A549 (cell line): ENCODE measurements at regions not wholly inside any gene's neighbourhood (a gene's known extent, or its start where the extent isn't known, plus 50 kb on each side); places are given as distances from the start of the nearest gene placed in this dataset.

Experiments
- ATAC-seq, 2 experiments: fragments of 200-7000 bp in 1 of 2; fragments of >200 bp in 1 of 2; cut with Nextera tagmentation in 1 of 2; cut with Tn5 transposase in 1 of 2; 3 replicates each; pipeline versions ENCODE4 v1.8.0 to v1.9.1; 2018 to 2020; ENCODE audit warnings: mild to moderate bottlenecking in 1 of 2, moderate library complexity in 1 of 2
- CTCF ChIA-PET: fragments of 300-600 bp; sonication (Branson Sonifier 250); formaldehyde crosslinking; extraction: SDS; loops from one replicate; lab custom pipeline; 2021; ENCODE audit warnings: antibody characterized with exemption, inconsistent platforms; lab: Yijun Ruan, JAX
- POLR2A ChIA-PET: fragments of 350-600 bp; formaldehyde crosslinking; extraction: SDS; loops from one replicate; lab custom pipeline; 2021; ENCODE audit warnings: antibody characterized with exemption, inconsistent platforms; lab: Yijun Ruan, JAX
- DNase-seq, 2 experiments: peaks; one replicate each; pipeline versions ENCODE4 v3.0.0 to v3.0.0-alpha.2; 2011 to 2016; ENCODE audit warnings: low read depth in 1 of 2, low spot score in 1 of 2
- FAIRE-seq: peaks from 2 replicates; lab custom pipeline; 2011; peaks lifted over from hg19 to GRCh38; lab: Jason Lieb, UNC
- H3K27ac ChIP-seq, 2 experiments: fragments of >200 bp; sonication (Bioruptor Twin); formaldehyde crosslinking; 3 replicates each; pipeline ENCODE4 v1.5.1; 2016 to 2017
- H3K4me1 ChIP-seq: fragments of >200 bp; sonication (Bioruptor Twin); formaldehyde crosslinking; 3 replicates; pipeline ENCODE4 v1.6.1; 2016
- H3K4me2 ChIP-seq: fragments of >200 bp; sonication (Bioruptor Twin); formaldehyde crosslinking; 3 replicates; pipeline ENCODE4 v1.6.1; 2016
- H3K4me3 ChIP-seq: fragments of >200 bp; sonication (Bioruptor Twin); formaldehyde crosslinking; 3 replicates; pipeline ENCODE4 v1.5.1; 2016
- H3K9me3 ChIP-seq: fragments of >200 bp; sonication (Bioruptor Twin); formaldehyde crosslinking; 3 replicates; pipeline ENCODE4 v1.6.1; 2016
- BCL3 ChIP-seq: fragments of >200 bp; sonication (Bioruptor Twin); formaldehyde crosslinking; IDR thresholded peaks from 3 replicates; pipeline ENCODE4 v1.6.1; 2016
- CHD4 ChIP-seq: fragments of 200-600 bp; sonication (generic); IDR thresholded peaks from 2 replicates; pipeline ENCODE4 v1.6.1; 2016; ENCODE audit warnings: antibody characterized with exemption, mild to moderate bottlenecking, borderline replicate concordance
- EHMT2 ChIP-seq: fragments of 200-600 bp; sonication (generic); IDR thresholded peaks from 2 replicates; pipeline ENCODE4 v1.6.1; 2016; ENCODE audit warnings: antibody characterized with exemption, low read depth, mild to moderate bottlenecking, moderate library complexity
- FOSB ChIP-seq: fragments of 250-450 bp; sonication (Bioruptor Pico); IDR thresholded peaks from 2 replicates; pipeline ENCODE4 v1.5.0; 2020; ENCODE audit warnings: mild to moderate bottlenecking, moderate library complexity
- HMGXB4 ChIP-seq: fragments of 250-450 bp; sonication (Bioruptor Pico); IDR thresholded peaks from 2 replicates; pipeline ENCODE4 v1.5.0; 2021; ENCODE audit warnings: mild to moderate bottlenecking, moderate library complexity, borderline replicate concordance
- HOXA7 ChIP-seq: fragments of 250-450 bp; sonication (Bioruptor Pico); IDR thresholded peaks from 2 replicates; pipeline ENCODE4 v1.5.0; 2020; ENCODE audit warnings: mild to moderate bottlenecking, moderate library complexity
- JUNB ChIP-seq: fragments of >200 bp; sonication (Bioruptor Twin); formaldehyde crosslinking; IDR thresholded peaks from 2 replicates; pipeline ENCODE4 v1.6.1; 2016
- KDM5A ChIP-seq: fragments of 200-600 bp; sonication (generic); IDR thresholded peaks from 2 replicates; pipeline ENCODE4 v1.6.1; 2016; ENCODE audit warnings: antibody characterized with exemption, mild to moderate bottlenecking
- NPAS2 ChIP-seq: fragments of 250-450 bp; sonication (Bioruptor Pico); IDR thresholded peaks from 2 replicates; pipeline ENCODE4 v1.8.0; 2022; ENCODE audit warnings: mild to moderate bottlenecking, moderate library complexity, borderline replicate concordance
- NR3C1 ChIP-seq: fragments of >200 bp; sonication (Bioruptor Twin); formaldehyde crosslinking; IDR thresholded peaks from 3 replicates; pipeline ENCODE4 v1.6.1; 2017
- POLR2AphosphoS2 ChIP-seq: conservative IDR thresholded peaks from 2 replicates; pipeline ENCODE4 v1.6.1; 2012; ENCODE audit warnings: low read length, improper control_type of control experiment, inconsistent platforms
- REST ChIP-seq: fragments of 200-600 bp; sonication (generic); IDR thresholded peaks from 2 replicates; pipeline ENCODE4 v1.6.1; 2016; ENCODE audit warnings: antibody characterized with exemption, mild to moderate bottlenecking, moderate library complexity
- RNF2 ChIP-seq: fragments of 200-600 bp; sonication (generic); IDR thresholded peaks from 2 replicates; pipeline ENCODE4 v1.6.1; 2016; ENCODE audit warnings: low read depth, mild to moderate bottlenecking, antibody characterized with exemption, moderate library complexity, borderline replicate concordance
- SMC3 ChIP-seq: fragments of >200 bp; sonication (Bioruptor Twin); formaldehyde crosslinking; IDR thresholded peaks from 3 replicates; pipeline ENCODE4 v1.6.1; 2018; ENCODE audit warnings: inconsistent platforms
- ZNF302 ChIP-seq: fragments of 250-450 bp; sonication (Bioruptor Pico); IDR thresholded peaks from 2 replicates; pipeline ENCODE4 v1.9.0; 2021; ENCODE audit warnings: inconsistent platforms, mild to moderate bottlenecking, moderate library complexity
- ZSCAN20 ChIP-seq: fragments of 250-450 bp; sonication (Bioruptor Pico); IDR thresholded peaks from 2 replicates; pipeline ENCODE4 v1.8.0; 2022; ENCODE audit warnings: mild to moderate bottlenecking, moderate library complexity
- WGBS: methylation state at CpG from one replicate; pipeline ENCODE4 v1.1.6; 2017; ENCODE audit errors: missing lambda C conversion rate; 5-methylcytosine and 5-hydroxymethylcytosine counted together
- TF ChIP-seq, protein P1 (sequence below): IDR thresholded peaks from 2 replicates; pipeline ENCODE4 v1.6.1; 2012
- TF ChIP-seq, protein P2 (sequence below): IDR thresholded peaks from 2 replicates; pipeline ENCODE4 v1.6.1; 2012

GRCh38 chr18:43663159-43663558 lies 385.9 kb upstream of the SYT4 start:
- no peak for ATAC-seq
- no peak overlapping the region for H3K4me2 ChIP-seq
- no peaks in the 10 kb centered on the region for H3K9me3 ChIP-seq
- H3K4me3 ChIP-seq, result no peak overlapping the region
- ChIA-PET CTCF (no interaction called here), POLR2A (no interaction called here)
- H3K27ac ChIP-seq, result no peak overlapping the region
- DNase-seq, result no peak
- no peak for FAIRE-seq
- WGBS, result 3% methylated on average over 1 of the region's 1 CpG
- H3K4me1 ChIP-seq, result no peaks in the 10 kb centered on the region
- TF ChIP-seq KDM5A (no peak), ZNF302 (CRISPR knock-in tag) (no peak)
- TF ChIP-seq, protein P1, sequence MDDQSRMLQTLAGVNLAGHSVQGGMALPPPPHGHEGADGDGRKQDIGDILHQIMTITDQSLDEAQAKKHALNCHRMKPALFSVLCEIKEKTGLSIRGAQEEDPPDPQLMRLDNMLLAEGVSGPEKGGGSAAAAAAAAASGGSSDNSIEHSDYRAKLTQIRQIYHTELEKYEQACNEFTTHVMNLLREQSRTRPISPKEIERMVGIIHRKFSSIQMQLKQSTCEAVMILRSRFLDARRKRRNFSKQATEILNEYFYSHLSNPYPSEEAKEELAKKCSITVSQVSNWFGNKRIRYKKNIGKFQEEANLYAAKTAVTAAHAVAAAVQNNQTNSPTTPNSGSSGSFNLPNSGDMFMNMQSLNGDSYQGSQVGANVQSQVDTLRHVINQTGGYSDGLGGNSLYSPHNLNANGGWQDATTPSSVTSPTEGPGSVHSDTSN, result no peak
- TF ChIP-seq, all 56 proteins: peak for 0

- no peak for DNase-seq
- POLR2A ChIA-PET, result no interaction called here
- no peak for ATAC-seq
- Histone ChIP-seq H3K4me3 (no peak overlapping the region), H3K27ac (no peak overlapping the region), H3K9me3 (no peaks in the 10 kb centered on the region), H3K4me1 (no peaks in the 10 kb centered on the region), H3K4me2 (no peak overlapping the region)
- FAIRE-seq, result no peak
- no peak for TF ChIP-seq HMGXB4 (CRISPR knock-in tag)
- TF ChIP-seq HOXA7 (CRISPR knock-in tag), result no peak
- no peak for TF ChIP-seq ZSCAN20
- CTCF ChIA-PET, result no interaction called here
- 25% methylated on average over 3 of the region's 3 CpGs for WGBS
These were observed 387.3 kb upstream of the SYT4 start for GRCh38 chr18:43664487-43665008.

DNA sequence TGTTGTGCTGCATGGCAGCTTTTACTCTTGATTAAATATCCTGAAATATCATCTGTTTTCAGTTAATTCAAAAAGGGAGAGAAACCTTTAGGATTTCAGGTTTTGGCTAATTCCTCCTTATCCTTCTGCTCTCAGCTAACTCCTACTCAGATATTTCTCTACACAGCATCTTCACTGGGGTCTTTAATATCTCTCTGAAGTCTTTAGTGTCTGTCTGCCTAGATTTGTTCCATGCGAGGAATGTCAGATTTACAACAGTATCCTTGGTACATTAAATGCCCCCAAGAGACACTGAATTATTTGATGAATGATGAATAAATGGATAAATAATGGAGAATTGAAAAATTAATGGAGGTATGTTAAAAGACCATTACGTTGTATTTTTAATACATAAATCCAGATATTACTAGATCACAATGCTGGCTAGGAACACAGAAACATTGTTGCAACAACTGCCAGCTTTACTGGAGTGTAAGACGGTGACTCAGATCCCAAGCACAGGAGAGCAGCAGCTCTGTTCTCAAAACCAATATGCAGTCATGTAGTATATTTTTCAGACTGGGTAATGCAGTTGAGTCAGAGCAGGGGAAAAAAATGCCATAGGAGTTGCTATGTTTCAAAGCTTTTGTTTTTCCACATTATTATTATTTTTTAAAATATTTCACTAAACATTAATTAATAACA lies 388.0 kb upstream of the SYT4 start:
- TF ChIP-seq HMGXB4 (CRISPR knock-in tag) (no peak), EHMT2 (no peak)
- TF ChIP-seq, all 56 proteins: peak for 0
- CTCF ChIA-PET, result no interaction called here
- POLR2A ChIA-PET, result no interaction called here
- Histone ChIP-seq H3K9me3 (no peaks in the 10 kb centered on the region), H3K4me1 (no peaks in the 10 kb centered on the region), H3K27ac (no peak overlapping the region), H3K4me3 (no peak overlapping the region), H3K4me2 (no peak overlapping the region)
- no peak for DNase-seq
- WGBS, result 25% methylated on average over 3 of the region's 3 CpGs
- no peak for ATAC-seq
- no peak for FAIRE-seq

DNA sequence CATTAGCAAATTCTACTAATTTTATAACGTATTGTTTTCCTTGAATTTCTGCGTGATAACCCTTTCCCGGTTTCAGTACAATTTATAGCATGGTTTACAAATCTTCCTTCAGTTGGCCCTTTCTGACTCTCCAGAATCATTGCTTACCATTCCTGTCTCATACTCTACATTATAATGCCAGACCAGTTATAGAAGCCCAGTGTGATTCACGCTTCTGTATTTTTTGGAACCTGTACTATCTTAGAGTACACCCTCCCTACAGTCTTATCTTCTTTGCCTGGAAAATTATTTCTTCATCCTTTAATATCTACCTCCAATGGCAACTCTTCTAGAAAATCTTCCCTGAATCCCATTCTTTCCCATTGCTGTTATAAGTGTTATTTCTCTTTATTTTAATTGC lies 391.6 kb upstream of the SYT4 start:
- H3K9me3 ChIP-seq, result no peaks in the 10 kb centered on the region
- no peak overlapping the region for H3K4me2 ChIP-seq
- H3K4me1 ChIP-seq, result no peaks in the 10 kb centered on the region
- FAIRE-seq, result no peak
- ATAC-seq, result no peak
- H3K27ac ChIP-seq, result no peak overlapping the region
- DNase-seq, result no peak
- CTCF ChIA-PET, result no interaction called here
- POLR2A ChIA-PET, result no interaction called here
- no peak overlapping the region for H3K4me3 ChIP-seq
- 42% methylated on average over 4 of the region's 4 CpGs for WGBS
- no peak for TF ChIP-seq CHD4
- no peak for TF ChIP-seq POLR2AphosphoS2
- TF ChIP-seq NR3C1, result no peak
- no peak for TF ChIP-seq REST
- TF ChIP-seq ZSCAN20, result no peak
- TF ChIP-seq NPAS2 (CRISPR knock-in tag), result no peak
- TF ChIP-seq SMC3, result no peak
- no peak for TF ChIP-seq FOSB (CRISPR knock-in tag)
- no peak for TF ChIP-seq RNF2
- TF ChIP-seq EHMT2, result no peak
- TF ChIP-seq BCL3, result no peak
- TF ChIP-seq, protein P2, sequence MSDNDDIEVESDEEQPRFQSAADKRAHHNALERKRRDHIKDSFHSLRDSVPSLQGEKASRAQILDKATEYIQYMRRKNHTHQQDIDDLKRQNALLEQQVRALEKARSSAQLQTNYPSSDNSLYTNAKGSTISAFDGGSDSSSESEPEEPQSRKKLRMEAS, result no peak
- TF ChIP-seq JUNB, result no peak
